GM12864 (cell line): ENCODE measurements at regions not wholly inside any gene's neighbourhood (a gene's known extent, or its start where the extent isn't known, plus 50 kb on each side); places are given as distances from the start of the nearest gene placed in this dataset.

Experiments
- DNase-seq: peaks from one replicate; pipeline ENCODE4 v3.0.0-alpha.2; 2011; ENCODE audit warnings: low read depth
- H3K4me3 ChIP-seq: 2 replicates; pipeline ENCODE4 v1.5.1; 2011; ENCODE audit warnings: mild to moderate bottlenecking, low read depth, low read length, control low read depth
- TF ChIP-seq, protein P1 (sequence below): IDR thresholded peaks from 2 replicates; pipeline ENCODE4 v1.5.1; 2011; ENCODE audit warnings: low read depth, mild to moderate bottlenecking, moderate library complexity, low read length, control low read depth, inconsistent platforms; ENCODE audit errors: missing control alignments

DNA sequence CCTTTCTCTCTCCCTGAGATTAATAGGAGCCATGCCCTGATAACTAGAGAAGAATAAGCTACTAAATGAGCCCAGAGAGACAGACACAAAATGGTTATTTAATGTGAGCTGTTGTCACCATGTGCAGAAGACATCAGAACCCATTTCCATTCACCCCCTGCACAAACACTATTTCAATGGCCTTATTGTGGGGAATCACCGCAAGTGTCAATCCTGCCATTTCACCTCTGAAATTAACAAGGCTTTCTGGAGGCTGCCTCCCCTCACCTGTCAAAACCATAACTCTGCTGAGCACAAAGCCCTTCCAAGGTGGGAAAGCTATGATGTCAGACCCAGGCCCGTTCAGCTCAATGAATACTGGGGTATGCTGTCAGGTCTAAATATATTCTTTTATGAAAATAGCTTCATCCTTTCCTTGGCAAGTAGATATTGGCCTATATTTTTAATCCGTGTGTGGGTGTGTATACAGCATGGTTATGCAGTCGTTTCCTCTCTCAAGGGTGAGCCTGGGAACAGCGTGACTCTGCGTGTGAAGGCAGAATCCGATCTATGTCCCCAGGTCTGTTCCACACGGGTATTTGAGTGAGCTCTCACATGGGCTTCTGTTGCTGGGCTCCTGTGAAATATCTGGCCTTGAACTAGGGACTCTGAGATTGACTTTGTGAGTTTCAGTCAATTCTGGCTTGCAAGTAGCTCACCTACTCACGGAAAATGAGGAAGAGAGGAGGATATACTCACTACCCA lies 266.3 kb downstream of the FBXW7 start:
- TF ChIP-seq, protein P1, sequence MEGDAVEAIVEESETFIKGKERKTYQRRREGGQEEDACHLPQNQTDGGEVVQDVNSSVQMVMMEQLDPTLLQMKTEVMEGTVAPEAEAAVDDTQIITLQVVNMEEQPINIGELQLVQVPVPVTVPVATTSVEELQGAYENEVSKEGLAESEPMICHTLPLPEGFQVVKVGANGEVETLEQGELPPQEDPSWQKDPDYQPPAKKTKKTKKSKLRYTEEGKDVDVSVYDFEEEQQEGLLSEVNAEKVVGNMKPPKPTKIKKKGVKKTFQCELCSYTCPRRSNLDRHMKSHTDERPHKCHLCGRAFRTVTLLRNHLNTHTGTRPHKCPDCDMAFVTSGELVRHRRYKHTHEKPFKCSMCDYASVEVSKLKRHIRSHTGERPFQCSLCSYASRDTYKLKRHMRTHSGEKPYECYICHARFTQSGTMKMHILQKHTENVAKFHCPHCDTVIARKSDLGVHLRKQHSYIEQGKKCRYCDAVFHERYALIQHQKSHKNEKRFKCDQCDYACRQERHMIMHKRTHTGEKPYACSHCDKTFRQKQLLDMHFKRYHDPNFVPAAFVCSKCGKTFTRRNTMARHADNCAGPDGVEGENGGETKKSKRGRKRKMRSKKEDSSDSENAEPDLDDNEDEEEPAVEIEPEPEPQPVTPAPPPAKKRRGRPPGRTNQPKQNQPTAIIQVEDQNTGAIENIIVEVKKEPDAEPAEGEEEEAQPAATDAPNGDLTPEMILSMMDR, result no peak

GRCh38 chr4:152267811-152268210 lies 268.1 kb downstream of the FBXW7 start:
- H3K4me3 ChIP-seq, result no peak overlapping the region
- TF ChIP-seq, protein P1, result no peak
- no peak for DNase-seq

More for the DNA sequence above, 266.3 kb downstream of the FBXW7 start:
- H3K4me3 ChIP-seq, result no peak overlapping the region
- no peak for DNase-seq

DNA sequence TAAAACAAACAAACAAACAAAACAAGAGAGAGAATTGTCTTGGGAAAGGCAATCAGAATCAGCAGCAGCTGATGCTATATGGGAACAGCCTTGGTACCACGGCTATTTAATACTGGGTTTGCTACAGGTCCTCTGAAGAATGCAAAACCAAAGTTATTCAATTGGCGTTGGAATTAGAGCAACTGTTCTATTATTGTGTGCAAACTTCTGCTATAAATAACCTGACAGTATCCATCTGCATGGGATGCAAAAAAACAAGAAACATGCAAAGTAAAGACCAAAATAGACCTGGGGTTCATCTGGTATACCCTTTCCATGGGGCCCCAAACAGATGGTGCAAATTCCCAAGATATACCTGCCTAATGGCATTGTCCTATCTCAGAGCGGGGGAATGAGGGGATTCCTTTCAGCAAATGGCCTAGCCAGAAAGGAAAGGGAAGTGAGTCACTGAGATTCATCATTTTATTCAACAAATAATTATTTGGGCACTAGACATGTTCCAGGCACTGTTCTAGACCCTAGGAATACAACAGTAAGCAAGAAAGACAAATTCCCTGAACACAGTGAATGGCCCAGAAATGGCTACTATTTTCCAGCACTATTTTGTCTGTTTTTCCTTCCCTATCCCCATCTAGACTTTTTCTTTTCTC lies 268.9 kb downstream of the FBXW7 start:
- no peak for DNase-seq
- H3K4me3 ChIP-seq, result no peak overlapping the region
- TF ChIP-seq, protein P1, result no peak

- H3K4me3 ChIP-seq, result no peak overlapping the region
- DNase-seq, result no peak
- TF ChIP-seq, protein P1, result no peak
These were observed 270.7 kb downstream of the FBXW7 start for GRCh38 chr4:152265149-152265621.

- no peak for DNase-seq
- no peak overlapping the region for H3K4me3 ChIP-seq
- TF ChIP-seq, protein P1, result no peak
These were observed 271.8 kb downstream of the FBXW7 start for GRCh38 chr4:152264106-152264505.

- H3K4me3 ChIP-seq, result no peak overlapping the region
- DNase-seq, result no peak
- TF ChIP-seq, protein P1, result no peak
These were observed 276.0 kb downstream of the FBXW7 start for GRCh38 chr4:152259866-152260265.
